Activated CD4-positive, alpha-beta memory T cell treated with anti-CD3 and anti-CD28 coated beads, Interleukin-2, amount 10 ng/mL, durations not matched to agents 7 days and 5 days (primary cell): ENCODE measurements at regions not wholly inside any gene's neighbourhood (a gene's known extent, or its start where the extent isn't known, plus 50 kb on each side); places are given as distances from the start of the nearest gene placed in this dataset.

Source experiments
- CTCF ChIA-PET: fragments of 350-600 bp; sonication (Branson Sonifier 250); formaldehyde crosslinking; loops from one replicate; lab custom pipeline; 2021; ENCODE audit warnings: antibody characterized with exemption, inconsistent platforms; lab: Charles Lee
- POLR2A ChIA-PET: fragments of 350-600 bp; sonication (Branson Sonifier 250); formaldehyde crosslinking; loops from one replicate; lab custom pipeline; 2021; ENCODE audit warnings: antibody characterized with exemption; lab: Charles Lee
- DNase-seq: peaks from one replicate; pipeline ENCODE4 v3.0.0-alpha.2; 2020
- H3K27ac Mint-ChIP-seq: one replicate; pipeline ENCODE4 v1.8.0; 2021; ENCODE audit warnings: mild to moderate bottlenecking, mixed read lengths
- H3K27me3 Mint-ChIP-seq: one replicate; pipeline ENCODE4 v1.8.0; 2021; ENCODE audit warnings: mixed read lengths
- H3K36me3 Mint-ChIP-seq: one replicate; pipeline ENCODE4 v1.8.0; 2021; ENCODE audit warnings: low read depth, mixed read lengths
- H3K4me1 Mint-ChIP-seq: one replicate; pipeline ENCODE4 v1.8.0; 2021; ENCODE audit warnings: mixed read lengths
- H3K4me3 Mint-ChIP-seq: one replicate; pipeline ENCODE4 v1.8.0; 2021; ENCODE audit warnings: mild to moderate bottlenecking, mixed read lengths
- H3K9me3 Mint-ChIP-seq: one replicate; pipeline ENCODE4 v1.8.0; 2021; ENCODE audit warnings: mixed read lengths

DNA sequence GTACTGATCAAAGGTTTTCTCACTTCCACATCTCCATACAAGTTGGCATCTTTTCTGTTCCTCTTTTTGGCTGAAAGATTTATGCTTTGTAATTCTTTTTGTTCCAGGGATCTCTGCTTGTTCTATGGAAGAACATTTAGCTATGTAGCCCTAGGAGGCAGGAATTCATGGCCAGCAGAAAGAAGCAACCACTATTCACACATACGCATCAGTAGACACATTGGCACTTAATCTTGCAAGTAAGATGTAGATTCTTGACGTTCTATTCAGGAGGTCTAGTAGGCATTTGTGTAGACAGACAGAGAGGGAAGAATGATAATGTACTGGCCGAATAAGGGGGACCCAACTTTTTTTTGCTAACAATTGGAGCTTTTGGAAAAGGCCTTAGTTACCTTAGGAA is 336.0 kb downstream of the NUF2 start:
- ChIA-PET CTCF (no interaction called here), POLR2A (no interaction called here)
- Mint-ChIP-seq H3K9me3 (peaks cover 3% of the 10 kb centered on the region), H3K4me3 (no peak overlapping the region), H3K27me3 (no peaks in the 10 kb centered on the region), H3K27ac (no peak overlapping the region), H3K4me1 (no peaks in the 10 kb centered on the region), H3K36me3 (no peaks in the 10 kb centered on the region)
- DNase-seq = no peak

DNA sequence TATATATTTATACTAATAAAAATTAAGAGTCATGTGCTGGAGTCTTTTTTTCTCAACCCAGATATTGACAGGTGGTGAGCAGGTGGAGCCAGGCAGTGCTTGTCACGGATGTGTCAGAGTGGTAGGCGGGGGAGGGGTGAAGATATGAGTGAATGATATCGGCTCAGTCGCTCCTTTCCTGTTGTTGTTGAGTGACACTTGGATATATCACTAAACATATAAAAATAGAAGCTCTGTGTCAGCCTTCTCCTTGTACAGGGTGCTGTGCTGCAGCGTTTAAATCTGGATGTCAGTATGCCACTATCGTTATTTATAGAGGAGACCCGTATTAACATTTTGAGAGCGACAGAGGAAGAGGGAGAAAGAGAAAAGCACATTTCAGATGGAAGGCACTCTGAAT is 339.6 kb downstream of the NUF2 start:
- POLR2A ChIA-PET = no interaction called here
- DNase-seq = no peak
- CTCF ChIA-PET = no interaction called here
- H3K4me3 Mint-ChIP-seq = no peak overlapping the region
- H3K36me3 Mint-ChIP-seq = no peaks in the 10 kb centered on the region
- no peaks in the 10 kb centered on the region for H3K4me1 Mint-ChIP-seq
- H3K27ac Mint-ChIP-seq = no peak overlapping the region
- H3K27me3 Mint-ChIP-seq = no peaks in the 10 kb centered on the region
- peaks cover 3% of the 10 kb centered on the region for H3K9me3 Mint-ChIP-seq

GRCh38 chr1:163664671-163665335 is 343.0 kb downstream of the NUF2 start:
- Mint-ChIP-seq H3K4me3 (no peak overlapping the region), H3K27ac (no peak overlapping the region), H3K4me1 (no peaks in the 10 kb centered on the region), H3K9me3 (peaks cover 3% of the 10 kb centered on the region), H3K36me3 (no peaks in the 10 kb centered on the region), H3K27me3 (no peaks in the 10 kb centered on the region)
- CTCF ChIA-PET = no interaction called here
- DNase-seq = no peak
- POLR2A ChIA-PET = no interaction called here

GRCh38 chr1:163668472-163668871 is 346.7 kb downstream of the NUF2 start:
- no peak for DNase-seq
- ChIA-PET POLR2A (no interaction called here), CTCF (no interaction called here)
- H3K36me3 Mint-ChIP-seq = no peaks in the 10 kb centered on the region
- no peaks in the 10 kb centered on the region for H3K9me3 Mint-ChIP-seq
- no peak overlapping the region for H3K4me3 Mint-ChIP-seq
- H3K27me3 Mint-ChIP-seq = no peaks in the 10 kb centered on the region
- H3K4me1 Mint-ChIP-seq = no peaks in the 10 kb centered on the region
- H3K27ac Mint-ChIP-seq = no peak overlapping the region

GRCh38 chr1:163670989-163671757 is 349.4 kb downstream of the NUF2 start:
- H3K27me3 Mint-ChIP-seq = no peaks in the 10 kb centered on the region
- no peak for DNase-seq
- H3K4me3 Mint-ChIP-seq = no peak overlapping the region
- no peaks in the 10 kb centered on the region for H3K9me3 Mint-ChIP-seq
- ChIA-PET CTCF (no interaction called here), POLR2A (no interaction called here)
- no peaks in the 10 kb centered on the region for H3K4me1 Mint-ChIP-seq
- H3K36me3 Mint-ChIP-seq = no peaks in the 10 kb centered on the region
- no peak overlapping the region for H3K27ac Mint-ChIP-seq

- Mint-ChIP-seq H3K36me3 (no peaks in the 10 kb centered on the region), H3K4me3 (no peak overlapping the region), H3K27me3 (no peaks in the 10 kb centered on the region), H3K9me3 (no peaks in the 10 kb centered on the region), H3K27ac (no peak overlapping the region), H3K4me1 (no peaks in the 10 kb centered on the region)
- ChIA-PET POLR2A (no interaction called here), CTCF (no interaction called here)
- DNase-seq = no peak
Measured at GRCh38 chr1:163672976-163673758, 351.4 kb downstream of the NUF2 start.

- H3K9me3 Mint-ChIP-seq = no peaks in the 10 kb centered on the region
- POLR2A ChIA-PET = no interaction called here
- H3K4me1 Mint-ChIP-seq = no peaks in the 10 kb centered on the region
- no peaks in the 10 kb centered on the region for H3K36me3 Mint-ChIP-seq
- H3K4me3 Mint-ChIP-seq = no peak overlapping the region
- no peaks in the 10 kb centered on the region for H3K27me3 Mint-ChIP-seq
- no peak for DNase-seq
- no peak overlapping the region for H3K27ac Mint-ChIP-seq
- CTCF ChIA-PET = no interaction called here
Measured at GRCh38 chr1:163673759-163674151, 352.0 kb downstream of the NUF2 start.

- Mint-ChIP-seq H3K4me3 (no peak overlapping the region), H3K36me3 (no peaks in the 10 kb centered on the region), H3K27me3 (no peaks in the 10 kb centered on the region), H3K4me1 (no peaks in the 10 kb centered on the region), H3K9me3 (no peaks in the 10 kb centered on the region), H3K27ac (no peak overlapping the region)
- ChIA-PET CTCF (no interaction called here), POLR2A (no interaction called here)
- no peak for DNase-seq
Measured at GRCh38 chr1:163674236-163674635, 352.5 kb downstream of the NUF2 start.

- CTCF ChIA-PET = no interaction called here
- Mint-ChIP-seq H3K27me3 (no peaks in the 10 kb centered on the region), H3K4me1 (no peaks in the 10 kb centered on the region), H3K4me3 (no peak overlapping the region), H3K9me3 (peaks cover 6% of the 10 kb centered on the region), H3K36me3 (no peaks in the 10 kb centered on the region), H3K27ac (no peak overlapping the region)
- no peak for DNase-seq
- POLR2A ChIA-PET = no interaction called here
Measured at GRCh38 chr1:163684785-163685184, 363.0 kb downstream of the NUF2 start.

GRCh38 chr1:163692266-163692665 is 370.5 kb downstream of the NUF2 start:
- H3K4me3 Mint-ChIP-seq = no peak overlapping the region
- no peak overlapping the region for H3K27ac Mint-ChIP-seq
- H3K4me1 Mint-ChIP-seq = no peaks in the 10 kb centered on the region
- no peaks in the 10 kb centered on the region for H3K36me3 Mint-ChIP-seq
- no peak for DNase-seq
- peaks cover 3% of the 10 kb centered on the region for H3K9me3 Mint-ChIP-seq
- no peaks in the 10 kb centered on the region for H3K27me3 Mint-ChIP-seq
- ChIA-PET CTCF (no interaction called here), POLR2A (no interaction called here)

DNA sequence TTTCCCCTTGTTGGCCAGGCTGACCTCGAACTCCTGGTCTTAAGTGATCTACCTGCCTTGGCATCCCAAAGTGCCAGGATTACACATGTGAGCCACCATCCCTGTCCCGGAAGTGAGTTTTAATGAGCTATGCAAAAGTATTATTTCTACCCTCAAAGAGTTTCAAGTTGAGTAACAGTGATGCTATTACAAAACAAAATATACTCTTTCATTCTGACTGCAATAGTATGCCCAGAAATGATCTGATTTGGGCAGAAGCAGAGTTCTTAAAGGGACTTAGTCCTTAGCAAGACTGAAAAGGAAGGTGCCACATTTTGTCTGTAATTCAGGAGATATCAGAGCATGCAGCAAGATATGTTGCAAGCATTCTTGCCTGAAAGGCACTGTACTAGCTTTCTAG is 375.4 kb downstream of the NUF2 start:
- no peaks in the 10 kb centered on the region for H3K36me3 Mint-ChIP-seq
- H3K27ac Mint-ChIP-seq = no peak overlapping the region
- no peak overlapping the region for H3K4me3 Mint-ChIP-seq
- no peaks in the 10 kb centered on the region for H3K27me3 Mint-ChIP-seq
- DNase-seq = no peak
- ChIA-PET CTCF (no interaction called here), POLR2A (no interaction called here)
- no peaks in the 10 kb centered on the region for H3K9me3 Mint-ChIP-seq
- H3K4me1 Mint-ChIP-seq = no peaks in the 10 kb centered on the region

DNA sequence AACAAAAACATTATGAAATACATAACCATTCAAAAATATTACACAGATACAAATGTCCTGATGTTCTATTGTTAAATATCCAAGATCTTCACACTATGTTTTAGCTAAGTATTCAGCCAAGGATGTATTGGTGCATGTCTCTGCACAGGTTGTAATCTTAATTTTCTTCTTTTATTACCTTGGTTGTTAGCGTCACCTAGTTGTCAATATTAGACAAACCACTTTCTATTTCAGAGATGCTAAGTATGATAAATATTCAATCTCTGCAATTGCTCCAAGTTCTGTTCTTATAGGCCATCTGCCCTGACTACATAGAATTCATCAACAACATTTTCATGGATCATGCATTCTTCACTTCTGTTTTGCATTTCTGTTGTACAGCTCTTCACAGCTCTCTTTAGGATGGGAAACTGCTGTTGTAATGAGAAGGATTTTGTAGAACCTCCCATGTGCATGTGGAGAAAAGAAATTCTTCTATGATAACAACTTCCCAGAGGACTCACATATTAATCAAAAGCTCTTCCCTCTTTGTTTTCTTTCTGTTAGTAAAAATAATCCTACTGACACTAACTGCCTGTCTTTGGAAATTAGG is 380.1 kb downstream of the NUF2 start:
- Mint-ChIP-seq H3K4me1 (no peaks in the 10 kb centered on the region), H3K4me3 (no peak overlapping the region), H3K27me3 (no peaks in the 10 kb centered on the region), H3K9me3 (no peaks in the 10 kb centered on the region), H3K27ac (no peak overlapping the region), H3K36me3 (no peaks in the 10 kb centered on the region)
- ChIA-PET POLR2A (no interaction called here), CTCF (no interaction called here)
- no peak for DNase-seq

GRCh38 chr1:163703794-163704193 is 382.0 kb downstream of the NUF2 start:
- H3K9me3 Mint-ChIP-seq = no peaks in the 10 kb centered on the region
- no peak overlapping the region for H3K27ac Mint-ChIP-seq
- no peaks in the 10 kb centered on the region for H3K27me3 Mint-ChIP-seq
- no peak overlapping the region for H3K4me3 Mint-ChIP-seq
- H3K4me1 Mint-ChIP-seq = no peaks in the 10 kb centered on the region
- H3K36me3 Mint-ChIP-seq = no peaks in the 10 kb centered on the region
- POLR2A ChIA-PET = no interaction called here
- no peak for DNase-seq
- CTCF ChIA-PET = no interaction called here
